Activated CD8-positive, alpha-beta memory T cell treated with anti-CD3 and anti-CD28 coated beads, Interleukin-2, amount 50 U/mL, for 1 hour (primary cell): ENCODE measurements at regions not wholly inside any gene's neighbourhood (a gene's known extent, or its start where the extent isn't known, plus 50 kb on each side); places are given as distances from the start of the nearest gene placed in this dataset.
"Not testable (repeated sequence)": the region's sequence is repeated elsewhere in the genome, so short reads cannot be mapped to it uniquely, and the experiment has no call there.

Experiments used
- DNase-seq: peaks from one replicate; pipeline ENCODE4 v3.0.0-alpha.2; 2020; ENCODE audit errors: extremely low read depth

DNA sequence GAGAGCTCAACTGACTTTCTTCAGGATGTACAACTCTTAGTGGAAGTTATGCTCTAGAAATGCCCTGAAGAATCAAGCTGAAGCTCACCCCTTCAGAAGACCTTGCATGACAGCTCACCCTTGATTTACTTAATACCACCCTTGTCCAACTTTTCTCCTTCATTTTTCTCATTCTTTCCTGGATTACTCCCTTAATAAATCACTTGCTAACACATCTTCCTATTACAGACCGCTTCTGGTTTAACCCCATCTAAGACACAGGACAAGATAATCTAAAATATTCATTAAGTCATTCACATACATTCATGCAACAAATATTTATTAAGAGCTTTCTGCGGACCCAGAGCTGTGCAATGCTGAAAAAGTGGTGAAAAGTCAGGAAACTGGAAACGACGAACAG, 630.7 kb upstream of the RORB start:
- DNase-seq: no peak

DNA sequence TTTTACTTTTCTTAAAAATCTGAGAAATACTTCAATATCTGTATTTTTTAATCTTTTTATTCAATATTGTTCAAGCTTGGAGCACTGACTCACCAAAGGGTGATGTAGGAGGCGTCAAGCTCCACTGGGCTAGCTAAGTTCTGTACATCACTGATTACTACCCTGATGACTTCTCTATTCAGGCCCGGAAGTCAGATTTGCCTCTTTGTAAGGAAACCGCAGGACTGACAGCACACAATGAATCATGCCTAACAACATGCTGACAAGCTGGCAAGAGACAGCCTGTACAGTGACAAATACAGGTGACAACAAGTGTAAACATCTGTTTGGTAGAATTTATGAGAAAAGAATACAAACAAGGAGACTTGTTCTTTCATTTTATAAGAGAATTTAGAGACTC, 627.9 kb upstream of the RORB start:
- no peak for DNase-seq

- no peak for DNase-seq
Observed at GRCh38 chr9:73871636-73872035, 625.5 kb upstream of the RORB start.

DNA sequence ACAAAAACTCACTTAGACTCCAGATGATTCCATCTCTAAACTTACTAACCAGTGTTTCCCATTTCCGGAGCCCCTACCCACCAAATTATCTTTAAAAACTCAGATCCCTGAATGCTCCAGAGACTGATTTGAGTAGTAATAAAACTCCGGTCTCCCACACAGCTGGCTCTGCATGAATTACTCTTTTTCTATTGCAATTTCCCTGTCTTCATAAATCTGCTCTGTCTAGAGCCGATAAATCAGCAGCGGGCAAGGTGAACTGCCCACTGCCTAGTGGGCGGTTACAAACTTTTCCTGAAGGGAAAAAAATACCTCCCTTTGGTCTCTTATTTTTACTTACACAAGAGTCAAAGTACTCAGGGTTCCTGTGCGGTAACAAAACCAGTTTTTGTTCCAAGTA, 624.4 kb upstream of the RORB start:
- DNase-seq: no peak

DNA sequence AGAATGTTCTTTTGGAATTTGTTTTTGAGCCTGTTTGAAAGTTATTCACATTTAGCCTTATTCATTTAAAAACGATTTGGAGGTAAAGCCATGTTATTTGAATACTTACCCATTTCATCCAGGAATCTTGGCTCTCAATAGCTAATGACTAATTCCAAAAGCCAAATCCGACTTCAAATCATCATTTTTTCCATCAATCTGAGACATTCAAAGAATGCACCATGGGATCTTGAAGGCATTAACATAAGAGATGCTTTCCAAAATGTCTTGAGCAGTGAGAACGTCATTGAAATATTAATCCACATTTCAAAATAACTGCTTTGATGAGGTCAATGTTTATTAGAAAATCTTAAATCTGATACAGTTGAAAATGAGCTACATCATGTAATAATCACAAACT, 617.0 kb upstream of the RORB start:
- DNase-seq: no peak

- no peak for DNase-seq
Observed at GRCh38 chr9:73889023-73889422, 608.1 kb upstream of the RORB start.

DNA sequence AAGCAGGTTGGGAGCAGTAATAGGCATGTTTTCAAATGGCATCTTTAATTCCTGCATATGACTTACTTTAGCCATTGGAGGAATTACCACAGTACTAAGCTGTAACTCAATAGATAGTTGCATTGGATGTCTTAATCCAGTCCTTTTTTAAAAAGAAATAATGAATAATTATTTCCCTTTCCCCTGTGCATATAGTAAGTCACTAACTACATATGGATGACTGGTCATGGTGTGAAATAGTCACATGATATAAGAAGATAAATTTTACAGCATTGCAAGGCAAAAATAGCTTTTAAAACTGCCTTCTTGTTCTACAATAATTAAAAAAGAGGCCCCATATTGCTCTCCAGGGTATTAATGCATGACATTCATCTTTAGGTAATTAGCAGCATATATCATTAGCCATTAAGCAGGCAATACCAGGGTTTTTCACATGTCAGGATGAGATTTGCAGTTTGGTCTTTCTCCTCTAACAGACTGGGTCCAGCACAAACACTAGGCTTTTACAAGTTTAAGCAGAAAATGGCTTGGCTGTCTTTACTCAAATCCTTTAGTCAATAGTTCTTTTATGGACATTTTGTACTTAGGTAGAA, 606.4 kb upstream of the RORB start:
- no peak for DNase-seq

DNA sequence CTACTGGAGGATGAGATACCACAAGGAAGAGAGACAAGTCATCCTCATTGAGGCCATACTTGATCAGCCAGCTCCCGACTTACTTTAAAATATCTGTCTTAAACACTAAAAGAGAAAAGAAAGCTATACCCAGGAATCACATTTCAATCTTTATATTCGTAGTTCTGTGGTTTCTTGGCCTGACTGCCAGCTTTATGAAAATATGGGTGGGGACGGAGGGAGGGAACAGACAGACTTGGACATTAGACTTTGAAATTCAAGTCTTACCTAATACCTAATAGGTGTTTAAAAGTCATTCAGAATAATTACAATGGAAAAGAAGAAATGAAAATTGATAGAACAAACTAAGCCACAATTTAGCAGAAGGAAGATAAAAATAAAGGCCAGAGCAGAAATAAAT, 604.8 kb upstream of the RORB start:
- no peak for DNase-seq

GRCh38 chr9:73893230-73893629, 603.9 kb upstream of the RORB start:
- DNase-seq: no peak

DNA sequence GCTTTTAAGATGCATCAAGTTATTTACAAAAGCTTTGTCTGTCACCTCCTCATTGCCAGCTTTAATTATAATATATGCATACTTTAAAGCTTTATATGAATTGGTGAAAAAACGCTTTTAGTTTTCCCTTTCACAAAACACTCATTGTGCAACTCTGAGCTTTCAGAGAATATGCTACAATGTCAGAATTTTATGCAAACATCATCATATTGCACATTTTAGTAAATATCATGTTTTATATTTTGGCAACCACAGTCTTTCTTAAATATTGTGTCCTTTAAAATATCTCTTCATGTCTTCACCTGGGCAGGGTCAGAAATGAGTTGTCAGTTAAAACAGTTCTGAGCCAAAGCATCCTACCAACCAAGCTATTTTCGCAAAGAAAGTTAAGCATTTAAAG, 601.1 kb upstream of the RORB start:
- DNase-seq: no peak

GRCh38 chr9:73906671-73907070, 590.5 kb upstream of the RORB start:
- DNase-seq: no peak

DNA sequence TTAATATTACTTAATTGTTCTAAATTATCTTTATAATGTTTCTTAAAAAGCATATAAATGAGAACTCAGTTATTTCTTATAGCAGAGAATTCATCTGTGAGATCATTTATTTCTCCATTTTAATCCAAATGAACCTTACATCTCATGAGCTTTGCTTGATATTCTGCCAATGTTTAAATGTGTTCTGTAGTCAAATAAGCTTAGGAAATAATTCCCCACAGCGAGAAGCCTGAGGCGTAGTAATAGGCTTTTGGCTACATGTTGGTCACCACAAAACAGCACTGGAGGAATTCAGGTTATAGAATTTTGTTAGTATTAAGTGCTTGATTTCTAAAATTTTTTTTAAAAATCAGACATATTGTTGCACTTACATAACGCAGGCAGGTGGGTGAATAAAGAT, 585.3 kb upstream of the RORB start:
- DNase-seq: no peak

DNA sequence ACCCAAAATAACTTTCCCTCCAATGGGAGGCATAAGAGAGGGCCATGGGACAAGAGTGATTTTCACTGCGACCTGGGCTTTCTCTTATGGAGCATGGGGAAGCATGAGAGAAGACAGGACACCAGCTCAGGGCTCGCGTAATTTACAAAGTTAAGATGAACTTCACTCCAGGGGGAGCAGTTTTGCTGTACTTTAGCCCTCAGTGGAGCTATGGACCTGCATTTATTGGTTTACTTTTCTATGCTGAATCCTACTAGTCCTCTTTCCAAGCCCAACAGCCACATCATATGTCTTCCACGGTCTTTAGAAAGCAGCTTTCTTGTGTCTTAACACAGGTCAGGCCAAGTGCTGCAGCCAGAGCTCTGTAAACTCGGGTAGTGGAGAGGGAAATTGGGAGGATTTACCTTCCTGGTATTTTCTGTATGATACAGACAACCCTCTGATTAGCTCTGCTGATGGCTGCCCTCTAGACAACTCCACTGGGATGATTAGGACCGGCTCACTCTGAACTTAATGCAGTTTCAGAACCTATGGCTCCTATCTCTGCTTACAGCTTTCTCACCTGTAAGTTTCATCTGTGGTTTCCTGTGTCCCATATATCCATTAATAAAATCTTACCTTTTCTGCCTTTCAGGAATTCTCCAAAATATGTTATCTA, 581.0 kb upstream of the RORB start:
- no peak for DNase-seq

GRCh38 chr9:73919712-73920111, 577.4 kb upstream of the RORB start:
- no peak for DNase-seq

DNA sequence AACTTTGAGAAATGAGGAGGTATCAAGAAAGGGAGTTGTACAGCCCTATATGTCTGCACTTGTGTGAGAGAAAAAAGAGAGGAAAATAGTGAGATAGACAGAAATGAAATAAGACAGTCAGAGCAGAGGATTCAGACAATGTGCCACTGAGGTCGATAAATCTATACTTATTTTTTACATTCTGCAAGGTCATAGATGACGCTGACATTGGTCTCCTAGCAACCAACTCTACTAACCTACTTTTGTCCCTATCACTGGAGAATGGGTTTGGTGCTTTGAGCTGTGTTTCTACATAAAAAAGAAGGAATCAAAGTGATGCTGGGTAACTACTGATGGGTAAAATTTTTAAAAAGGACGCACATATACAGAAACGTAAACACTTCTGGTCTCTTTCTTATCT, 573.3 kb upstream of the RORB start:
- DNase-seq: no peak

DNA sequence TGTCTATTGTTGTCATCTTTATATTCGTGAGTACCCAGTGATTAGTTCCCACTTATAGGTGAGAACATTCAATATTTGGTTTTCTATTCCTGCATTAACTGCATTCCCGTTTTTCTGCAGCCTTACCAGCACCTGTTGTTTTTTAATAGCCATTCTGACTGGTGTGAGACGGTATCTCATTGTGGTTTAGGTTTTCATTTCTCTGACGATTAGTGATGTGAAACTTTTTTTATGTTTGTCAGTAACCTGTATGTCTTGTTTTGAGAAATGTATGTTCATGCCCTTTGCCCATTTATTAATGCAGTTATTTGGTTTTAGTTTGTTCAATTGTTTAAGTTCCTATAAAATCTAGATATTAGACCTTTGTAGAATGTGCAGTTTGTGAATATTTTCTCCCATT, 546.0 kb upstream of the RORB start:
- DNase-seq: no peak

- DNase-seq: no peak
Observed at GRCh38 chr9:73962792-73963191, 534.3 kb upstream of the RORB start.

- DNase-seq: no peak
Observed at GRCh38 chr9:73969936-73970335, 527.2 kb upstream of the RORB start.

DNA sequence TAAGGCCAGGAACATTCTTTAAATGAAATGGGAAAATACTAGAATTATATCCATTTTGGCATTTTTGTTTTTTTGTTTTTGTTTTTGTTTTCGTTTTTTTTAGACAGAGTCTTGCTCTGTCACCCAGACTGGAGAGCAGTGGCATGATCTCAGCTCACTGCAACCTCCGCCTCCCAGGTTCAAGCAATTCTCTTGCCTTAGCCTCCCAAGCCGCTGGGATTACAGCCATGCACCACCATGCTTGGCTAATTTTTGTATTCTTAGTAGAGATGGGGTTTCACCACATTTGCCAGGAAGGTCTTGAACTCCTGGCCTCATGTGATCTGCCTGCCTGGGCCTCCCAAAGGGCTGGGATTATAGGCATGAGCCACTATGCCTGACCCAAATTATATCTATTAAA, 520.7 kb upstream of the RORB start:
- DNase-seq: not testable (repeated sequence)

GRCh38 chr9:73979894-73980264, 517.3 kb upstream of the RORB start:
- no peak for DNase-seq

DNA sequence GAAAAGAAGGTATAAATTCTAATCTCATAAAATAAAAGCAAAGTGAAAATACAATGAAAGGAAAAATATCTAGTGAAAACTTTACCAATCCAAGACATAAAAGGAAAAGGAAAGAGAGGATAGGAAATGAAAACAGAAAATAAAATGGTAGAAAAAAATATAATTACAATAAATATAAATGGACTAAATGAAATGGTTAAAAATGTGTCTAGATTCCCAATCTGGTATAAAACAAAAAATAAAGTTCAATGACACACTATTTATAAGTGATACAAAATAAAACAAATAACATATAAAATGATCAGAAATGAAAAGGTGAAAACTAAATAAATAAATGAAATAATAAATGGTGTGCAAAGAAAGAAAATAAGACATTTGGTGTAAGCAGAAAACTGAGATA, 516.4 kb upstream of the RORB start:
- DNase-seq: no peak

GRCh38 chr9:73981405-73981804, 515.7 kb upstream of the RORB start:
- no peak for DNase-seq

GRCh38 chr9:73995836-73996235, 501.3 kb upstream of the RORB start:
- no peak for DNase-seq

DNA sequence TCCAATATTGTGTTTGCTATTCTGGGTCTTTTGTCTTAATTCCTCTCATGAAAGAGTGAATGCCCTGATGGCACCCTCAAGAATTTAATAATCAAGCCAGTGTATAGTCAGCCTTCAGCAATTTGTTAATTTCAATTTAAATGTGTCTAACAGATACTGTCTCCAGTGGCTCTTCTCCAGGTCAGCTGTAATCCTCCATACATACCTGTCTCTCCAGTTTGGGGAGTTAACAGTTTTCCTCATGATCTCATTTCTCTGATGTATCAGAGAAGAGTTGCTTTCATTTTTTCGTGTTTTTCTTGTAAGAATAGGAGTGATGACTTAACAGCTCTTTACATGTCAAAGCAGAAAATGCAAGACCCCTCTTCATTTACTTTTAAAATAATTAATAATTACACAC, 500.3 kb upstream of the RORB start:
- no peak for DNase-seq
